ENCODE measurements at regions not wholly inside any gene's neighbourhood (a gene's known extent, or its start where the extent isn't known, plus 50 kb on each side); places are given as distances from the start of the nearest gene placed in this dataset.

- no peaks in the 10 kb centered on the region for H4K20me1 ChIP-seq (replicated peaks; ENCODE audit: insufficient read depth)
- TF ChIP-seq CREB1 (CRISPR knock-in tag; IDR thresholded peaks at IDR 0.05; ENCODE audit: low read depth), result no peak
- no peak for TF ChIP-seq ZNF114 (CRISPR knock-in tag; IDR thresholded peaks at IDR 0.05)
Observed at GRCh38 chr21:27250366-27250765, 283.5 kb upstream of the ADAMTS5 start.

GRCh38 chr21:27248814-27249213 is 281.9 kb upstream of the ADAMTS5 start:
- Mint-ChIP-seq H3K27ac (no peak overlapping the region), H3K9me3 (no peaks in the 10 kb centered on the region), H3K27me3 (ENCODE audit: insufficient read depth, low read depth, poor library complexity) (no peaks in the 10 kb centered on the region), H3K36me3 (ENCODE audit: low read depth) (no peaks in the 10 kb centered on the region), H3K4me3 (no peak overlapping the region), H3K4me1 (no peaks in the 10 kb centered on the region)
- Histone ChIP-seq H3K4me2 (no peak overlapping the region), H3K4me1 (ENCODE audit: insufficient read depth) (no peaks in the 10 kb centered on the region), H2AFZ (no peak overlapping the region), H3K36me3 (ENCODE audit: insufficient read depth) (no peaks in the 10 kb centered on the region), H3K27me3 (ENCODE audit: insufficient read depth) (no peaks in the 10 kb centered on the region), H3K27ac (ENCODE audit: low read depth) (no peak overlapping the region), H3K9me2 (ENCODE audit: insufficient read depth) (peaks cover 5% of the 10 kb centered on the region; the same call in 1 of the 2 replicates), H3K4me3 (no peak overlapping the region), H3F3A (replicated peaks; ENCODE audit: low read depth) (no peaks in the 10 kb centered on the region), H3K79me2 (replicated peaks; ENCODE audit: insufficient read depth) (no peaks in the 10 kb centered on the region), H4K20me1 (replicated peaks; ENCODE audit: insufficient read depth) (no peaks in the 10 kb centered on the region)
- DNase-seq (ENCODE audit: low spot score) (no peak), ATAC-seq (no peak)
- TF ChIP-seq CTCF (conservative IDR thresholded peaks at IDR 0.05; ENCODE audit: low read depth in 2 of 2) (no peak), ZNF462 (CRISPR knock-in tag; IDR thresholded peaks at IDR 0.05) (no peak), STAT1 (IDR thresholded peaks at IDR 0.05; ENCODE audit: unreplicated experiment) (no peak), ZNF331 (CRISPR knock-in tag; IDR thresholded peaks at IDR 0.05; ENCODE audit: low read depth) (no peak), JUNB (IDR thresholded peaks at IDR 0.05; ENCODE audit: unreplicated experiment) (no peak), ETS1 (IDR thresholded peaks at IDR 0.05) (no peak), ZNF114 (CRISPR knock-in tag; IDR thresholded peaks at IDR 0.05) (no peak), POLR2AphosphoS5 (IDR thresholded peaks at IDR 0.05; ENCODE audit: low read depth) (no peak), CREB1 (CRISPR knock-in tag; IDR thresholded peaks at IDR 0.05; ENCODE audit: low read depth) (no peak), NANOG (IDR thresholded peaks at IDR 0.05; ENCODE audit: borderline replicate concordance) (no peak)

More at GRCh38 chr21:27250366-27250765, 283.5 kb upstream of the ADAMTS5 start:
- no peaks in the 10 kb centered on the region for H3K4me1 Mint-ChIP-seq
- Histone ChIP-seq H3K4me1 (ENCODE audit: insufficient read depth) (no peaks in the 10 kb centered on the region), H2AFZ (no peak overlapping the region), H3K27ac (ENCODE audit: low read depth) (no peak overlapping the region), H3K4me2 (no peak overlapping the region), H3K27me3 (ENCODE audit: insufficient read depth) (no peaks in the 10 kb centered on the region), H3F3A (replicated peaks; ENCODE audit: low read depth) (no peaks in the 10 kb centered on the region), H3K4me3 (no peak overlapping the region), H3K9me2 (ENCODE audit: insufficient read depth) (peaks cover 5% of the 10 kb centered on the region; the same call in 1 of the 2 replicates), H3K36me3 (ENCODE audit: insufficient read depth) (no peaks in the 10 kb centered on the region), H3K79me2 (replicated peaks; ENCODE audit: insufficient read depth) (no peaks in the 10 kb centered on the region)
- H3K9me3 Mint-ChIP-seq, result no peaks in the 10 kb centered on the region
- DNase-seq (ENCODE audit: low spot score) (no peak), ATAC-seq (no peak)
- no peak overlapping the region for H3K4me3 Mint-ChIP-seq
- no peaks in the 10 kb centered on the region for H3K36me3 Mint-ChIP-seq (ENCODE audit: low read depth)
- no peak overlapping the region for H3K27ac Mint-ChIP-seq
- H3K27me3 Mint-ChIP-seq (ENCODE audit: insufficient read depth, low read depth, poor library complexity), result no peaks in the 10 kb centered on the region

Data from GM23338 (cell line).